A549 (cell line): ENCODE measurements at regions not wholly inside any gene's neighbourhood (a gene's known extent, or its start where the extent isn't known, plus 50 kb on each side); places are given as distances from the start of the nearest gene placed in this dataset.

ENCODE experiments used
- BHLHE40 ChIP-seq: IDR thresholded peaks from 2 replicates; pipeline ENCODE4 v1.6.1; 2012; ENCODE audit warnings: low read depth, low read length, inconsistent platforms
- CHD4 ChIP-seq: fragments of 200-600 bp; sonication (generic); IDR thresholded peaks from 2 replicates; pipeline ENCODE4 v1.6.1; 2016; ENCODE audit warnings: antibody characterized with exemption, mild to moderate bottlenecking, borderline replicate concordance
- CTCF ChIP-seq: fragments of >200 bp; sonication (Bioruptor Twin); formaldehyde crosslinking; IDR thresholded peaks from 3 replicates; pipeline ENCODE4 v1.5.1; 2016
- HDAC2 ChIP-seq: fragments of 200-600 bp; sonication (generic); IDR thresholded peaks from 2 replicates; pipeline ENCODE4 v1.6.1; 2016
- KDM1A ChIP-seq: fragments of 200-600 bp; sonication (generic); IDR thresholded peaks from 2 replicates; pipeline ENCODE4 v1.6.1; 2016; ENCODE audit warnings: low read depth, mild to moderate bottlenecking
- MAX ChIP-seq: IDR thresholded peaks from 2 replicates; pipeline ENCODE4 v1.6.1; 2012
- PHF8 ChIP-seq: fragments of 200-600 bp; sonication (generic); IDR thresholded peaks from 2 replicates; pipeline ENCODE4 v1.6.1; 2016; ENCODE audit warnings: low read depth, mild to moderate bottlenecking, antibody characterized with exemption, moderate library complexity, borderline replicate concordance
- RCOR1 ChIP-seq: fragments of 150-350 bp; IDR thresholded peaks from 2 replicates; pipeline ENCODE4 v1.6.1; 2014; ENCODE audit warnings: antibody characterized with exemption, low read length, low read depth
- RFX5 ChIP-seq: fragments of 450-650 bp; IDR thresholded peaks from 2 replicates; pipeline ENCODE4 v1.7.1; 2014; ENCODE audit warnings: antibody characterized with exemption, mild to moderate bottlenecking, moderate library complexity
- RNF2 ChIP-seq: fragments of 200-600 bp; sonication (generic); IDR thresholded peaks from 2 replicates; pipeline ENCODE4 v1.6.1; 2016; ENCODE audit warnings: low read depth, mild to moderate bottlenecking, antibody characterized with exemption, moderate library complexity, borderline replicate concordance
- SMC3 ChIP-seq: fragments of >200 bp; sonication (Bioruptor Twin); formaldehyde crosslinking; IDR thresholded peaks from 3 replicates; pipeline ENCODE4 v1.6.1; 2018; ENCODE audit warnings: inconsistent platforms

- no peak for TF ChIP-seq RCOR1
- TF ChIP-seq HDAC2: no peak
- no peak for TF ChIP-seq CTCF
- no peak for TF ChIP-seq BHLHE40
- TF ChIP-seq SMC3: no peak
- no peak for TF ChIP-seq KDM1A
- no peak for TF ChIP-seq PHF8
- TF ChIP-seq RFX5: no peak
- TF ChIP-seq CHD4: no peak
- TF ChIP-seq MAX: no peak
- TF ChIP-seq RNF2: no peak
Observed at GRCh38 chr7:116422683-116423082, 76.9 kb upstream of the CAV2 start.
